Trophoblast cell (in vitro differentiated cells and primary cell): ENCODE measurements at regions not wholly inside any gene's neighbourhood (a gene's known extent, or its start where the extent isn't known, plus 50 kb on each side); places are given as distances from the start of the nearest gene placed in this dataset.

Source experiments
- DNase-seq, 2 donors: peaks; one replicate each; pipeline ENCODE4 v3.0.0-alpha.2; 2016
- H2AFZ ChIP-seq: 2 replicates; pipeline ENCODE4 v1.6.1; 2013; ENCODE audit warnings: low read length, moderate library complexity, mild to moderate bottlenecking; ENCODE audit not compliant: insufficient read depth, poor library complexity
- H2AK5ac ChIP-seq: 2 replicates; pipeline ENCODE4 v1.6.1; 2013; ENCODE audit warnings: mild to moderate bottlenecking, low read length
- H2BK120ac ChIP-seq: 2 replicates; pipeline ENCODE4 v1.6.1; 2013; ENCODE audit warnings: low read length, mild to moderate bottlenecking, moderate library complexity; ENCODE audit not compliant: insufficient read depth, poor library complexity
- H2BK12ac ChIP-seq: 2 replicates; pipeline ENCODE4 v1.6.1; 2013; ENCODE audit warnings: mild to moderate bottlenecking, low read length, moderate library complexity
- H2BK5ac ChIP-seq: 2 replicates; pipeline ENCODE4 v1.6.1; 2013; ENCODE audit warnings: low read length, low read depth, moderate library complexity, mild to moderate bottlenecking; ENCODE audit not compliant: poor library complexity
- H3K14ac ChIP-seq: 2 replicates; pipeline ENCODE4 v1.6.1; 2013; ENCODE audit warnings: mild to moderate bottlenecking, low read length
- H3K18ac ChIP-seq: 2 replicates; pipeline ENCODE4 v1.6.1; 2013; ENCODE audit warnings: mild to moderate bottlenecking, low read length
- H3K23ac ChIP-seq: 2 replicates; pipeline ENCODE4 v1.6.1; 2013; ENCODE audit warnings: low read length
- H3K27ac ChIP-seq: 2 replicates; pipeline ENCODE4 v1.5.1; 2013; ENCODE audit warnings: low read depth, mild to moderate bottlenecking, inconsistent platforms, low read length, moderate library complexity
- H3K27me3 ChIP-seq: 2 replicates; pipeline ENCODE4 v1.6.1; 2013; ENCODE audit warnings: inconsistent platforms, mild to moderate bottlenecking, low read length, moderate library complexity; ENCODE audit not compliant: insufficient read depth
- H3K36me3 ChIP-seq, 2 experiments: 1 replicate in 1 of 2; 2 replicates in 1 of 2; pipeline ENCODE4 v1.6.1; 2013; ENCODE audit warnings: low read length in 2 of 2, mild to moderate bottlenecking in 2 of 2, moderate library complexity in 1 of 2; ENCODE audit not compliant: insufficient read depth in 2 of 2, control insufficient read depth in 1 of 2
- H3K4ac ChIP-seq: 2 replicates; pipeline ENCODE4 v1.6.1; 2013; ENCODE audit warnings: low read depth, mild to moderate bottlenecking, low read length, moderate library complexity
- H3K4me1 ChIP-seq, 2 experiments: 1 replicate in 1 of 2; 2 replicates in 1 of 2; pipeline ENCODE4 v1.6.1; 2013; ENCODE audit warnings: low read length in 2 of 2, mild to moderate bottlenecking in 2 of 2, moderate library complexity in 1 of 2; ENCODE audit not compliant: insufficient read depth in 2 of 2, control insufficient read depth in 1 of 2
- H3K4me2 ChIP-seq: 2 replicates; pipeline ENCODE4 v1.6.1; 2013; ENCODE audit warnings: inconsistent platforms, mild to moderate bottlenecking, low read length, moderate library complexity
- H3K4me3 ChIP-seq: 2 replicates; pipeline ENCODE4 v1.5.1; 2013; ENCODE audit warnings: mild to moderate bottlenecking, low read depth, low read length, inconsistent platforms
- H3K79me1 ChIP-seq: one replicate; pipeline ENCODE4 v1.6.1; 2013; ENCODE audit warnings: low read length
- H3K79me2 ChIP-seq: 2 replicates; pipeline ENCODE4 v1.6.1; 2013; ENCODE audit warnings: low read length, mild to moderate bottlenecking; ENCODE audit not compliant: control insufficient read depth, insufficient read depth, poor library complexity
- H3K9ac ChIP-seq: 2 replicates; pipeline ENCODE4 v1.6.1; 2013; ENCODE audit warnings: mild to moderate bottlenecking, low read length
- H3K9me3 ChIP-seq: 2 replicates; pipeline ENCODE4 v1.6.1; 2013; ENCODE audit warnings: low read depth, mild to moderate bottlenecking, control low read depth, inconsistent platforms, low read length; ENCODE audit not compliant: insufficient read depth
- H4K12ac ChIP-seq: 2 replicates; pipeline ENCODE4 v1.6.1; 2013; ENCODE audit warnings: low read depth, mild to moderate bottlenecking, low read length, moderate library complexity
- H4K8ac ChIP-seq: 2 replicates; pipeline ENCODE4 v1.6.1; 2013; ENCODE audit warnings: low read depth, mild to moderate bottlenecking, low read length, moderate library complexity
- H4K91ac ChIP-seq: one replicate; pipeline ENCODE4 v1.6.1; 2013; ENCODE audit warnings: low read depth, mild to moderate bottlenecking, low read length, moderate library complexity
- WGBS: extraction: QIAGEN DNeasy Blood & Tissue Kit; methylation state at CpG from one replicate; pipeline ENCODE4 v1.1.7; 2013; ENCODE audit warnings: missing lambda C conversion rate; ENCODE audit not compliant: insufficient read length, insufficient coverage; ENCODE audit errors: extremely low coverage; 5-methylcytosine and 5-hydroxymethylcytosine counted together

GRCh38 chr10:111231779-111232178 is 154.9 kb downstream of the ADRA2A start:
- H3K4me1 ChIP-seq, result no peaks in the 10 kb centered on the region

GRCh38 chr10:111233439-111233838 is 156.6 kb downstream of the ADRA2A start:
- WGBS, result no CpG with 5 or more reads among the region's 1 CpG
- no peaks in the 10 kb centered on the region for H3K36me3 ChIP-seq
- H3K27ac ChIP-seq, result no peak overlapping the region
- no peak overlapping the region for H4K91ac ChIP-seq
- H3K4me2 ChIP-seq, result no peak overlapping the region
- H2AFZ ChIP-seq, result no peak overlapping the region
- no peak overlapping the region for H3K9ac ChIP-seq
- no peak overlapping the region for H4K12ac ChIP-seq
- H3K23ac ChIP-seq, result no peak overlapping the region
- H3K14ac ChIP-seq, result no peak overlapping the region
- no peak overlapping the region for H2BK12ac ChIP-seq
- H3K18ac ChIP-seq, result no peak overlapping the region
- H2BK5ac ChIP-seq, result no peak overlapping the region
- DNase-seq, result peak in 1 of 2 donors; percentile 17
- H3K79me1 ChIP-seq, result no peaks in the 10 kb centered on the region
- no peak overlapping the region for H4K8ac ChIP-seq
- H3K79me2 ChIP-seq, result no peaks in the 10 kb centered on the region
- H3K4me1 ChIP-seq, result no peaks in the 10 kb centered on the region
- no peak overlapping the region for H2BK120ac ChIP-seq
- H3K4ac ChIP-seq, result no peak overlapping the region
- no peaks in the 10 kb centered on the region for H3K9me3 ChIP-seq
- H3K4me3 ChIP-seq, result no peak overlapping the region
- no peak overlapping the region for H2AK5ac ChIP-seq
- no peaks in the 10 kb centered on the region for H3K27me3 ChIP-seq

More at GRCh38 chr10:111231779-111232178, 154.9 kb downstream of the ADRA2A start:
- Histone ChIP-seq H3K18ac (no peak overlapping the region), H2AK5ac (no peak overlapping the region), H2BK5ac (no peak overlapping the region), H3K36me3 (no peaks in the 10 kb centered on the region), H3K27ac (no peak overlapping the region), H4K12ac (no peak overlapping the region), H4K8ac (no peak overlapping the region), H2BK120ac (no peak overlapping the region), H3K4me2 (no peak overlapping the region), H2BK12ac (no peak overlapping the region), H3K79me1 (no peaks in the 10 kb centered on the region), H3K14ac (no peak overlapping the region), H2AFZ (no peak overlapping the region), H3K9ac (no peak overlapping the region), H3K9me3 (no peaks in the 10 kb centered on the region), H4K91ac (no peak overlapping the region), H3K23ac (no peak overlapping the region), H3K79me2 (no peaks in the 10 kb centered on the region), H3K4ac (no peak overlapping the region), H3K4me3 (no peak overlapping the region), H3K27me3 (no peaks in the 10 kb centered on the region)
- DNase-seq, result peak in 1 of 2 donors; percentile 4
- no CpG with 5 or more reads among the region's 5 CpGs for WGBS

DNA sequence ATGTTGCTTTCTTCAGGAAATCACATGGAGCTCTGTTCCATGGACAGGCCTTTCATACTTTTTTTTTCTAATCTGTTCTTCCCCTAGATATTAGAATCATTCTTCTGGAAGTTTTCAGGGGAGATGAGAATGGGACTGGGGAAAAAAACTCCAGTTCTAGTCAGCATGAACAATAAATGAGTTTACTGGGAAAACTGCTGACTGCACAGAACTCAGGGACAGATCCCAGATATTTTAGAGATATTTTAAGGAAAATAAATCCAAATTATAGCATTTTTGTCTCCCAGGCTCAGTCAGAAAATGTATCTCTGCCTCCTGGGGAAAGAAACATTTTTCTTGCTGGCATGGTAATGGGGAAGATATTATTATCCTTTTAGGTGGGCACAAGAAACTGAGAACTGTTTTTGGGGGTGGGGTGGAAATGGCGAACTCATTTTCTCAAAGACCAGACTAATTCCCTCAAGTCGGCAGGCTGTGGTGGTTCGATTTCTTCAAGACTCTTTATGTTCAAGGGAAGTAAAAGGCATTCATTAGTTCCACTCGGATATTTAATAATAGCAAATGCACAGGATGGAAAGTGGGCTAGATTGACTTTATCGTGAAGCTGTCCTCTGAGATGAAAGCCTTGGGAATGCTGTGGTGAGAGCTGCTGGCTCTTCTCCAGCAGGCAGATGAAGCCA is 157.5 kb downstream of the ADRA2A start:
- no peak overlapping the region for H3K23ac ChIP-seq
- no peak overlapping the region for H3K4me3 ChIP-seq
- no peak overlapping the region for H4K91ac ChIP-seq
- no peak overlapping the region for H2BK120ac ChIP-seq
- H3K4me2 ChIP-seq, result no peak overlapping the region
- no peaks in the 10 kb centered on the region for H3K79me2 ChIP-seq
- H2AK5ac ChIP-seq, result no peak overlapping the region
- H3K4me1 ChIP-seq, result no peaks in the 10 kb centered on the region
- DNase-seq, result no peak
- H3K18ac ChIP-seq, result no peak overlapping the region
- H4K12ac ChIP-seq, result no peak overlapping the region
- H3K9me3 ChIP-seq, result no peaks in the 10 kb centered on the region
- H3K79me1 ChIP-seq, result no peaks in the 10 kb centered on the region
- H2AFZ ChIP-seq, result no peak overlapping the region
- H3K4ac ChIP-seq, result no peak overlapping the region
- H2BK12ac ChIP-seq, result no peak overlapping the region
- H3K36me3 ChIP-seq, result no peaks in the 10 kb centered on the region
- no peaks in the 10 kb centered on the region for H3K27me3 ChIP-seq
- H3K9ac ChIP-seq, result no peak overlapping the region
- no peak overlapping the region for H3K14ac ChIP-seq
- WGBS, result no CpG with 5 or more reads among the region's 5 CpGs
- no peak overlapping the region for H2BK5ac ChIP-seq
- H3K27ac ChIP-seq, result no peak overlapping the region
- H4K8ac ChIP-seq, result no peak overlapping the region

- H3K27ac ChIP-seq, result no peak overlapping the region
- no peak overlapping the region for H2BK120ac ChIP-seq
- DNase-seq, result no peak
- no peak overlapping the region for H4K12ac ChIP-seq
- no peaks in the 10 kb centered on the region for H3K79me2 ChIP-seq
- H3K4me1 ChIP-seq, result no peaks in the 10 kb centered on the region
- no peak overlapping the region for H3K18ac ChIP-seq
- H3K14ac ChIP-seq, result no peak overlapping the region
- no peaks in the 10 kb centered on the region for H3K9me3 ChIP-seq
- WGBS, result no CpG with 5 or more reads among the region's 2 CpGs
- H2AK5ac ChIP-seq, result no peak overlapping the region
- H3K4me2 ChIP-seq, result no peak overlapping the region
- no peak overlapping the region for H4K8ac ChIP-seq
- no peak overlapping the region for H2BK5ac ChIP-seq
- no peaks in the 10 kb centered on the region for H3K27me3 ChIP-seq
- no peak overlapping the region for H2BK12ac ChIP-seq
- no peaks in the 10 kb centered on the region for H3K79me1 ChIP-seq
- no peak overlapping the region for H3K23ac ChIP-seq
- H3K4ac ChIP-seq, result no peak overlapping the region
- H3K4me3 ChIP-seq, result no peak overlapping the region
- no peak overlapping the region for H4K91ac ChIP-seq
- no peak overlapping the region for H2AFZ ChIP-seq
- no peaks in the 10 kb centered on the region for H3K36me3 ChIP-seq
- H3K9ac ChIP-seq, result no peak overlapping the region
Observed at GRCh38 chr10:111234914-111235302, 158.1 kb downstream of the ADRA2A start.
